ENCODE measurements at regions not wholly inside any gene's neighbourhood (a gene's known extent, or its start where the extent isn't known, plus 50 kb on each side); places are given as distances from the start of the nearest gene placed in this dataset.
"Not testable (repeated sequence)": the region's sequence is repeated elsewhere in the genome, so short reads cannot be mapped to it uniquely, and the experiment has no call there.

DNA sequence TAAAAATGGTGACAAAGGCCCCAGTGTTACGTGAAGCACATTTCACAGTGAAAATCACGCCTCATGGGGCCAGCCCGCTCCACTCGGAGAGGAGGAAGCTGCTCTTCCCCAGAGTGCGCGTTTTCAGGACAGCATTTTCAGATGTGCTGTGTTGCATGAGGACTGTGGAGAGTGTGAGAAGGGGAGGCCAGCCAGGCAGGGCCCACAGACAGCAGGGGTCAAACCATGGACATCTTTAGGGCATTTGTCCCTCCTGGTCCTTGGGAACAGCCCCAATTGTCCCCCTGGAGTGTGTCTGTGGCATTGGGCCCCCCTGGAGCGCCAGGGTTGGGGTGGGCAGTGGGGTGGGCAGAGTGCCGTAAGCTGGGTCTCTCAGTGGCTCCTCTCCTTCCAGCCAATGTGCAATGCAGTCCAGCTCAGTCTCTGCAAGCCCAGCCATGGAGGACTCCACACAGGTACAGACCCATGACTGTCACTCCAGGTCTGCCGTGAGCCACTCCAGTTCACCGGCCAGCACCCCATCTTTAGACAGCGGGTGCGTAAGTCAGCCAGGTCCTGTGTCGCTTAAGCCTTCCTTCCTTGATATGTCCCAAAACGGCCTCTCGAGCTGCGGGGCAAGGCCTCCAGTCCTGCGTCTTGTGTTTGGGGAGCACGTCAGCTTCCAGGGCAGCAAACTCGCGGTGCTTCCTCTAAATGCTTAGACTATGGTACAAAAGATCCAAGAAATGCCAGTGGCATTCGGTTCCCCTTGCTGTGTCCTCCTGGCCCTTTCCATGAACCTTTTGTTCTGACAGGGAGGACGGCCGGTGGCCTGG lies 159.3 kb upstream of the AFDN start:
- ATAC-seq, result no peak
- H3K27ac Mint-ChIP-seq, result peak overlapping the region in 1 of 2 donors; percentile 23

DNA sequence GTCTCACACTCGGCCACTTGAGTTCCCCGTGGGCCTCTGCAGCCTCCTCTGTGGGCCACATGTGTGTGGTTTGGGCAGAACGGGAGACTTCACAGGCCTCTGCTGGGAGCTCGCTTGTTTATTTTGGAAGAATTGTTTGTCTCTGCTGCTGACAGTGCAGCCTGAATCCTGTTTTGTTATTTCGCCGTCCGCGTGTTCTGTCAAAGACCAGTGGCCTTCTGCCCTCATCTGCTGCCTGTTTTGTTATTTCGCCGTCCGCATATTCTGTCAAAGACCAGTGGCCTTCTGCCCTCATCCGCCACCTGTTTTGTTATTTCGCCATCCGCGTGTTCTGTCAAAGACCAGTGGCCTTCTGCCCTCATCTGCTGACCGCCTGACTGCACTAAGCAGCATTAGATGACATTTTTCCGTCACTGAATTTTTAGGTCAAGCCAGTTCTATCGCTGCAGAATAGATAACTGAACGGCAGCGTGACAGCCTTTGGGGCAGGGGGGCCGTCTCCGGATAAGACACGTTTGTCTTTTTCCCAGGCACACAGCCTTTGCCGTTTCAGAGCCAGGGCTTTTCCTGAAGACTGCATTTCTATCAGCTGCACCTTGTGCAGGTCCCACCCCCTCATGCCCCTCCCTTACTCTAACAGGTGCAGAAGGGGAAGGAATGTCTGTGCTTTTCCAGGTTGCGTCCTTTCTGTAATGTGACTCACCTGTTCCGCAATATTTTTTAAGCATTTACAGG lies 158.5 kb upstream of the AFDN start:
- ATAC-seq (no peak), DNase-seq (no peak)
- H3K9me3 Mint-ChIP-seq, result peaks cover 17 to 20% of the 10 kb centered on the region in 2 donors
- H3K4me1 Mint-ChIP-seq, result no peaks in the 10 kb centered on the region
- H3K4me3 Mint-ChIP-seq, result no peak overlapping the region
- peak overlapping the region in 1 of 2 donors; percentile 23 for H3K27ac Mint-ChIP-seq
- peaks cover 19% of the 10 kb centered on the region for H3K27me3 Mint-ChIP-seq

More for the DNA sequence above, 159.3 kb upstream of the AFDN start:
- H3K9me3 Mint-ChIP-seq, result peaks cover 14 to 15% of the 10 kb centered on the region in 2 donors
- peaks cover 19% of the 10 kb centered on the region for H3K27me3 Mint-ChIP-seq
- H3K4me1 Mint-ChIP-seq, result no peaks in the 10 kb centered on the region
- no peak overlapping the region for H3K4me3 Mint-ChIP-seq
- no peak for DNase-seq

DNA sequence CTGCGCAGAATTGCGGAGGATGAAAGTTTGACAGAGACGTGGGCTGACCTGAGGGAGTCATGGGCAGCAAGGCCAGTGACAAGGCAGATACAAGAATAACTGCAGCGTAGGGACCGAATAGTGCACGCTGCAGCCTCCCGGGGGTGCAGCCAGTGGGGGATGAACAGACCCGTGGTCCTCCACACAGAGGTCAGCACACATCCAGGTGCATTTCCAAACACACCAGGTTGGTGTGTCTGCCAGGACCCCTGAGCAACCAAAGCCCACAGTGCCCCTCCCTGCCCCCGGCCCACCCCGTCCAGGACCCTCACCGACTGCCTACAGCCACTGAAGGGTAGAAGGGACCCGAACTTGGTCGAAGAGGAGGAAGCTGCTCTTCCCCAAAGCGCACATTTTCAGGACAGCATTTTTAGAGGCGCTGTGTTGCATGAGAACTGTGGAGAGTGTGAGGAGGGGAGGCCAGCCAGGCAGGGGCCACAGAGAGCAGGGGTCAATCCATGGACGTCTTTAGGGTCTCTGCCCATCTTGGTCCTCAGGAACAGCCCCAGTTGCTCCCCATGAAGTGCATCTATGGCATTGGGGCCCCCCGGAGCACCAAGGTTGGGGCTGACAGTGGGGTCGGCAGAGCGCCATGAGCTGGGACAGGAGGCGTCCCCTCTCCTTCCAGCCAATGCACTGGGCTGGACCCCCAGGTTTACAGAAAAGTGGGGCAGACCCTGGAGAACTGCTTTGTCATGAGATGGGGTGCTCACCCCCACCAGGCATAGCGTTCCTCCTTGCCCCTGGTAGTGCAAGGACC lies 157.8 kb upstream of the AFDN start:
- ATAC-seq, result no peak
- peaks cover 17 to 20% of the 10 kb centered on the region in 2 donors for H3K9me3 Mint-ChIP-seq
- no peak overlapping the region for H3K27ac Mint-ChIP-seq
- H3K4me1 Mint-ChIP-seq, result no peaks in the 10 kb centered on the region
- H3K4me3 Mint-ChIP-seq, result no peak overlapping the region
- DNase-seq, result no peak
- peaks cover 19% of the 10 kb centered on the region for H3K27me3 Mint-ChIP-seq

DNA sequence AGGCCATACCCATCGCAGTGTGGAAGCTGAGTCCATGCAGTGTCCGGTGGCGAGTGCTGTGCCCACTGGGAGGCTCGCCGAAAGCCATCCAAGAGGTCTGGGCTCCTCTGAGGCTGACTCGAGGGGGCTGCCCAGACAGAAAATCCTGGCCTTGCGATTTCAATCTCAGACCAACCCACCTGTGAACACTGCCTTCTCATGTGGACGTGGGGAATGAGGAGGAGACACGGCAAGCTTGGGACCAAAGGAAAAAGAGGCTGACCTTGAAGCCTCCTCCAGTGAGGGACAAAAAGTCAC lies 157.2 kb upstream of the AFDN start:
- no peak for DNase-seq
- Mint-ChIP-seq H3K27me3 (peaks cover 16% of the 10 kb centered on the region), H3K9me3 (peaks cover 17 to 20% of the 10 kb centered on the region in 2 donors), H3K4me3 (no peak overlapping the region), H3K27ac (no peak overlapping the region), H3K4me1 (no peaks in the 10 kb centered on the region)
- ATAC-seq, result no peak

DNA sequence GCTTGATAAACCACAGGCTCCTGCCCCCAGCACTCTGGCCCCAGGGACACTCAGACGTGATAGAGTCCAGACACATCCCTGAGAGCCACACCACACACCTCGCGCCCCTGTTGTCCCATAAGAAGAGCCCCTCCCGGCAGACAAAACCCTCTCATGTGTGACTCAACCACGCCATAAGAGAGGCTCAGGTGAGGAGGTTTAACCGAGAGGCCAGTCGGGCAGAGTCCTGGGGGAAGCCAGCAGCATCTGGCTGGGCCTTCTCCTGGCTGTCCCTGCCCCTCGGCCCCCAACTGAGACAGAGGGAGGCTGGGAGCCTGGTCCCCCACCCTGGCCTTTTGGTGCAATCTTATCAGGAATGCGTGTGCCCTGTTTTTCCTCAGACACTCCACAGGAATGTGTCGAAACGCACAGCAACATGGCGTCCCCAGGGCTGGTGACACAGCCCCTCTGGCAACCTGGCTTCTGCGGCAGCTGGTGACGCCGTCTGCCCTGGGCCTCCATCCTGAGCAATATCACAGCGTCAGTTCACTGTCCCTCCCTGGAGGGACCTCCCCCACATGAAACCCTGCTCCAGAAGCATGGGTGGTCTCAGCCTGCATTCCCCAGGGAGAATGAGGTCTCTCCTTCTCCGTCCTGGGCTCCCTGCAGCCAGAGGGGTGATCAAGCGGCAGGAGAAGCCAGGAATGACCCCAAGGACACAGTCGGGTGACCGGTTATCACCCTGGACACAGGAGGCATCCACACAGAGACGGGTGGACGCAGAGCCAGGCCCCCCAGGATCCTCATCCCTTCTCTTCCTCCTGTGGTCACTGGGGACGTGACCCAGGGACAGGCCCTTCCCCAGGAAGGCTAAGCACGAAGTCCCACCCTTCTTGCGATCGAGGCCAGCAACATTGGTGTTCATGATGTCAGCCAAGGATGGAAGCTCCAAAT lies 156.6 kb upstream of the AFDN start:
- Mint-ChIP-seq H3K9me3 (peaks cover 17 to 20% of the 10 kb centered on the region in 2 donors), H3K27ac (no peak overlapping the region), H3K4me3 (no peak overlapping the region), H3K4me1 (no peaks in the 10 kb centered on the region), H3K27me3 (peaks cover 19% of the 10 kb centered on the region)
- ATAC-seq (no peak), DNase-seq (no peak)

DNA sequence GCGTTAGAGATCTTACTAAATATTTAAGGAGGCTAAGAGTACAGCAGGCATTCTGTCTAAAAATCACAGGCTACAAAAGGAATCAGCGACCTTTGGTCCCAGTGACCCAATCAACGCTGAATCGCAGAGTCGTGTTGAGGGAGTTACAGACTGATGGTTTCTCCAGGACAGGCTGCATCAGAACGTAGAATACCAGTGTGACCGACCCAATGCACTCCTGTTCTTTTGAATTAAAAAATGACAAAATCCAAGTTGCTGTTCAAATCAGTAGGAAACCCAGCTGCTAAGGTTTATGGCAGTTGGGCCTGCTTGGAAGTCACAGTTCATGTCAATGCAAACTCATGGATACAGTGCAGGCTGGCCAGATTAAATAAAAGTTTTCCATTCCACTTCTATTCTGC lies 155.8 kb upstream of the AFDN start:
- Mint-ChIP-seq H3K27ac (no peak overlapping the region), H3K9me3 (peaks cover 17 to 20% of the 10 kb centered on the region in 2 donors), H3K4me3 (no peak overlapping the region), H3K4me1 (no peaks in the 10 kb centered on the region), H3K27me3 (peaks cover 21% of the 10 kb centered on the region)
- no peak for ATAC-seq
- no peak for DNase-seq

DNA sequence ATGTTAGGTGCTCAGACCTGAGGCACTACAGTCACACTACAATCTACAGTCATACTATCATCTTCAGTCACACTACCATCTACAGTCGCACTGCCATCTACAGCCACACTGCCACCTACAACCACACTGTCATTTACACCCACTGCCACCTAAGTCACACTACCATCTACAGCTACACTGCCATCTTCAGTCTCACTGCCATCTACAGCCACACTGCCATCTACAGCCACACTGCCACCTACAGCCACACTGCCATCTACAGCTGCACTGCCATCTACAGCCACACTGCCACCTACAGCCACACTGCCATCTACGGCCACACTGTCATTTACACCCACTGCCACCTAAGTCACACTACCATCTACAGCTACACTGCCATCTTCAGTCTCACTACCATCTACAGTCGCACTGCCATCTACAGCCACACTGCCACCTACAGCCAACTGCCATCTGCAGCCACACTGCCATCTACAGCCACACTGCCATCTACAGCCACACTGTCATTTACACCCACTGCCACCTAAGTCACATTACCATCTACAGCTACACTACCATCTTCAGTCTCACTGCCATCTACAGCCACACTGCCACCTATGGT lies 155.2 kb upstream of the AFDN start:
- Mint-ChIP-seq H3K27me3 (peaks cover 21% of the 10 kb centered on the region), H3K9me3 (peaks cover 17 to 20% of the 10 kb centered on the region in 2 donors)
- not testable (repeated sequence) for H3K4me3 Mint-ChIP-seq, H3K27ac Mint-ChIP-seq, H3K4me1 Mint-ChIP-seq, DNase-seq, ATAC-seq

DNA sequence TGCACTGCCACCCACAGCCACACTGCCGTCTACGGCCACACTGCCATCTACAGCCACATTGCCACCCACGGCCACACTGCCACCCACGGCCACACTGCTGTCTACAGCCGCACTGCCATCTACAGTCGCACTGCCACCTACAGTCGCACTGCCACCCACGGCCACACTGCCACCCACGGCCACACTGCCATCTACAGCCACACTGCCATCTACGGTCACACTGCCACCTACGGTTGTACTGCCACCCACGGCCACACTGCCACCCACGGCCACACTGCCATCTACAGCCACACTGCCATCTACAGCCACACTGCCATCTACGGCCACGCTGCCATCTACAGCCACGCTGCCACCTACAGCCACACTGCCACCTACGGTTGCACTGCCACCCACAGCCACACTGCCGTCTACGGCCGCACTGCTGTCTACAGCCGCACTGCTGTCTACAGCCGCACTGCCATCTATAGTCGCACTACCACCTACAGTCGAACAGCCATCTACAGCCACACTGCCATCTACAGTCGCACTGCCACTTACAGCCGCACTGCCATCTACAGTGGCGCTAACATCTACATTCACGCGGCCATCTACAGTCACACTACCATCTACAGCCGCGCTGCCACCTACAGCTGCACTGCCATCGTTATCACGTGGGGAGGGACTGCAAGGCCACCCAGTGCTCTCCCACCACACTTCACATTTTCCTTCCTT lies 154.6 kb upstream of the AFDN start:
- ATAC-seq (no peak), DNase-seq (no peak)
- Mint-ChIP-seq H3K9me3 (peaks cover 17 to 20% of the 10 kb centered on the region in 2 donors), H3K4me3 (no peak overlapping the region), H3K27me3 (peaks cover 27% of the 10 kb centered on the region), H3K27ac (peak overlapping the region in 1 of 2 donors; percentile 50), H3K4me1 (no peaks in the 10 kb centered on the region)

DNA sequence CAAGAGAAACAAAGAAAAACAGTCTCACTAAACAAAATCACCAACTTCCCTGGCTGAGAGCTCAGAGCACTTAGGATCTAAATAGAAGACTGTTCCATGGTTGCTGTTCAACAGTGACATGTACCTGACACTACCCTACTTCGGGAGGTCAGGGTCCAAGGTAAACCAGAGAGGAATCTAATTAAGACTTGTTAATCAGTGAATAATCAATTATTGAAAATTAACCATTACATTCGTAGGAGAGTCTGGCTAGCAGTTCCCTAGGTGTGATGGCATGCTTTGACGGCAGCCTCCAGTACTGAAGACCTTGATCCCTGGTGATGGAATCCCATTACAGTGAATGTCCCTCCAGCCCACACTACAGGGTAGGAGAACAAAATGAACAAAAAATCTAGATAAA lies 154.0 kb upstream of the AFDN start:
- Mint-ChIP-seq H3K4me3 (no peak overlapping the region), H3K27me3 (peaks cover 33% of the 10 kb centered on the region), H3K9me3 (peaks cover 17 to 20% of the 10 kb centered on the region in 2 donors), H3K27ac (peak overlapping the region in 1 of 2 donors; percentile 50), H3K4me1 (no peaks in the 10 kb centered on the region)
- ATAC-seq, result no peak
- no peak for DNase-seq

DNA sequence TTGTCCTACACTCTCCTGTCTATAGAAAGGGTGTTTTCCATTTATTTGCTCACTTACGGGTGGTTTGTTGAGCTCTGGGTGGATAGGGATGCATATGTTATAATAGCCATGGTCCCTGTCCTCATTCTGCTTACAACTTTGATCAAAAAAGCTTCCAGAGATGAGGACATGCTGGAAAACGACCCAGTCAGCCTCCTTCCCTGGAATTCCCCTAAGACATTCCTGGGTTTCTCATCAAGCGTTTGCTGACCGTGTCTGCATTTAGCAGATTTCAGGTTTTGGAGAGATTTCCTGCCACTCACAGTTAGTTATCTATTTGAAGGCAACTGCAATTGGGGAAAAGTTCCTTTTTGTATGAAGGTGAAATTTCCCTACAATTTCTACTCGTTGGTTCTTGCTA lies 152.8 kb upstream of the AFDN start:
- Mint-ChIP-seq H3K9me3 (peaks cover 17 to 20% of the 10 kb centered on the region in 2 donors), H3K27me3 (peaks cover 45% of the 10 kb centered on the region), H3K27ac (no peak overlapping the region), H3K4me1 (peaks cover 10% of the 10 kb centered on the region), H3K4me3 (no peak overlapping the region)
- DNase-seq (no peak), ATAC-seq (no peak)

DNA sequence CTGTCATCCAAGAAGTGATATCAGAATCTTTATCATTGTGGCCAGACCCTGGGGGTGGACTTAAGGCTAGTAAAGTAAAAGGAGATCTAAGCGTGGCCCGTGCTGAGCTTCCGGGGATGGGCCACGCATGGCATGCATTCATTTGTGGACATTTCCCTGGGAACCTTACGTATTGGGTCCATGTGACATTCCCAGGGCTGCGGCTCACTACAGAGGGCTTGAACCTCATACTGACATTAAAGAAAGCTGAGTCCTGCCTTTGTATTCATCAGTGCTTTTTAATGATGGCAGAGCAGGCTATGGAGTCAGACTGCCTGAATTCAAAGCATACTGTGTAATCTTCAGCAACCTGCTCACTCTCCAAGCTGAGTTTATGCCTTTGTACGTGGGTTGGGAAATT lies 152.2 kb upstream of the AFDN start:
- Mint-ChIP-seq H3K4me1 (peaks cover 11% of the 10 kb centered on the region), H3K27ac (no peak overlapping the region), H3K4me3 (no peak overlapping the region), H3K9me3 (peaks cover 17 to 20% of the 10 kb centered on the region in 2 donors), H3K27me3 (peaks cover 51% of the 10 kb centered on the region)
- DNase-seq (no peak), ATAC-seq (no peak)

DNA sequence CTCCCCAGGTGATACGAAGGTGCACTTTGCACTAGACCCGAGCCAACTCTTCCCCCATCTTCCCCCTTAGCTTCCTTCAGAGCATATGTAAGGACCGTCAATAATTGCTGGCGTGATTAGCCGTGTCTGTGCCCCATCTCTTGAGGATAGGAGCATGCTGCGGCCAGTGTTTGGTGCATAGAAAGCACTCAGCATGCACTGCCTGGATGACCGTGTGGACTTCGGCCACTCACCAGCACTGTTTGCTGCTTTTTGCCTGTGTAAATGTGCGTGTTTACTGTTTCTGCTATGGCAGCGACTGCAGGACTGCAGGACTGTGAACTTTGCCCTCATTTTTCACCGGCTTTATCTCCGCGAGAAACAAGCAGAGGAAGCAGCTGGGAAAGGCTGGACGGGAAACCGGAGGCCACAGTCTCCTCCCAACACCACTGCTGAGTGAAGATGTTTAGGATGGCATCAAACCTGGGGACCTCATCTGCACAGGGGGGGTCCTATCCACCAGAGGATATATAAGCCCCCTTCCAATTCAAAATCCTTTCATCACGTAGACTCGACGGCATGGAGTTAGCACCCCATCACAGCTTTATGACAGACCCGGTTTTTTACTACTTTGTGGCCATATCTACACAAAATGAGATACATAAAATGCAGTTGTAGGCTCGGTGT lies 150.6 kb upstream of the AFDN start:
- ATAC-seq (no peak), DNase-seq (no peak)
- peaks cover 16 to 18% of the 10 kb centered on the region in 2 donors for H3K9me3 Mint-ChIP-seq
- no peak overlapping the region for H3K27ac Mint-ChIP-seq
- no peak overlapping the region for H3K4me3 Mint-ChIP-seq
- peaks cover 13% of the 10 kb centered on the region for H3K4me1 Mint-ChIP-seq
- H3K27me3 Mint-ChIP-seq, result peaks cover 67% of the 10 kb centered on the region

DNA sequence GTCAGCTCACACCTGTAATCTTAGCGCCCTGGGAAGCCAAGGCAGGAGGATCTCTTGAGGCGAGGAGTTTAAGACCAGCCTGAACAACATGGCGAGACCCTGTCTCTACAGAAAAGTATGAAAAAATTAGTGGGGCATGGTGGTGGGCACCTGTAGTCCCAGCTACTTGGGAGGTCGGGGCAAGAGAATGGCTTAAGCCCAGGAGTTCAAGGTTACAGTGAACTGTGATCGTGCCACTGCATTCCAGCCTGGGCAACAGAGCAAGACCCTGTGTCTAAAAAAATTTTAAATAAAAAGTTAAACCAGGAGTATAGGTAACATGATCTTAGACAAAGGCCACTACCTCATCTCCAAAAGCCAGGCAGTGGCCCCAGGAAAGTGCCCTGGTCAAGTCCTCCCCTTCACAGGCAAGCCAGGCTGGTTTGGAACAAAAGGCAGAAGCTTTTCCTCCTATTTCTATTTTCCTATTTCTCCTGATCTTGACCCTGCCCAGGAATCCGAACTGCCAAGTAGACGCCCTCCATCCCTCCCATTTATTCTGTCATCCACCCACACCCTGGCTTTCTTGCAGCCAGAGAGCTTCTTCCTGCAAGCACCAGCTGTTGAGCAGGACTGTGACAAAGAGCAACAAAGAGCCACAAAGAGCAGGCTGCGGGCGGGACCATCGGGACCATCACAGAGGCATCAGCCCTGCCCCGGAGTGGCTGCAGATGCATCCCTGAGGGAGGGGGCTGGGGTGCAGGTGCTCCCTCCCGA lies 149.9 kb upstream of the AFDN start:
- H3K27me3 Mint-ChIP-seq, result peaks cover 74% of the 10 kb centered on the region
- DNase-seq (no peak), ATAC-seq (no peak)
- H3K4me3 Mint-ChIP-seq, result no peak overlapping the region
- H3K27ac Mint-ChIP-seq, result no peak overlapping the region
- H3K4me1 Mint-ChIP-seq, result peaks cover 20% of the 10 kb centered on the region
- H3K9me3 Mint-ChIP-seq, result peaks cover 9 to 11% of the 10 kb centered on the region in 2 donors

All from stimulated activated naive CD8-positive, alpha-beta T cell treated with anti-CD3 and anti-CD28 coated beads, Interleukin-15, amount 100 ng/mL, for 72 hours (primary cell).